ENCODE measurements at regions not wholly inside any gene's neighbourhood (a gene's known extent, or its start where the extent isn't known, plus 50 kb on each side); places are given as distances from the start of the nearest gene placed in this dataset.

DNA sequence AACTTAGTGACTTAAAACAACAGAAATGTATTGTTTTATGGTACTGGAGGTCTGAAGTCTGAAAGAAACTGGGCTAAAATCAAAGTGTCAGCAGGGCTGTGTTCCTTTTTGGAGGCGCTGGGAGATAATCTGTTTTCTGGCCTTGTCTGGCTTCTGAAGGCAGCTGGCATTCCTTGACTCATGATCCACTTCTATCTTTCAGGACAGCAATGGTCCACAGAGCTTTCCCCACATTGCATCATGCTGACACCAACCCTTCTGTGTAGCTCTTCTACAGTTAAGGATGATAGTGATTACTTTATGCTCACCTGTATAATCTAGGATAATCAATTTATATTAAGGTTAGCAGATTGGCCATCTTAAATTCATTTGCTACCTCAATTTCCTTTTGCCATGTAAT, 392.1 kb downstream of the TDRD15 start:
- TF ChIP-seq, protein P1, sequence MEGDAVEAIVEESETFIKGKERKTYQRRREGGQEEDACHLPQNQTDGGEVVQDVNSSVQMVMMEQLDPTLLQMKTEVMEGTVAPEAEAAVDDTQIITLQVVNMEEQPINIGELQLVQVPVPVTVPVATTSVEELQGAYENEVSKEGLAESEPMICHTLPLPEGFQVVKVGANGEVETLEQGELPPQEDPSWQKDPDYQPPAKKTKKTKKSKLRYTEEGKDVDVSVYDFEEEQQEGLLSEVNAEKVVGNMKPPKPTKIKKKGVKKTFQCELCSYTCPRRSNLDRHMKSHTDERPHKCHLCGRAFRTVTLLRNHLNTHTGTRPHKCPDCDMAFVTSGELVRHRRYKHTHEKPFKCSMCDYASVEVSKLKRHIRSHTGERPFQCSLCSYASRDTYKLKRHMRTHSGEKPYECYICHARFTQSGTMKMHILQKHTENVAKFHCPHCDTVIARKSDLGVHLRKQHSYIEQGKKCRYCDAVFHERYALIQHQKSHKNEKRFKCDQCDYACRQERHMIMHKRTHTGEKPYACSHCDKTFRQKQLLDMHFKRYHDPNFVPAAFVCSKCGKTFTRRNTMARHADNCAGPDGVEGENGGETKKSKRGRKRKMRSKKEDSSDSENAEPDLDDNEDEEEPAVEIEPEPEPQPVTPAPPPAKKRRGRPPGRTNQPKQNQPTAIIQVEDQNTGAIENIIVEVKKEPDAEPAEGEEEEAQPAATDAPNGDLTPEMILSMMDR (IDR thresholded peaks at IDR 0.05) = no peak
- no peak for TF ChIP-seq TCF7L2 (IDR thresholded peaks at IDR 0.05; ENCODE audit: low read depth, low read length)
- TF ChIP-seq, protein P2, sequence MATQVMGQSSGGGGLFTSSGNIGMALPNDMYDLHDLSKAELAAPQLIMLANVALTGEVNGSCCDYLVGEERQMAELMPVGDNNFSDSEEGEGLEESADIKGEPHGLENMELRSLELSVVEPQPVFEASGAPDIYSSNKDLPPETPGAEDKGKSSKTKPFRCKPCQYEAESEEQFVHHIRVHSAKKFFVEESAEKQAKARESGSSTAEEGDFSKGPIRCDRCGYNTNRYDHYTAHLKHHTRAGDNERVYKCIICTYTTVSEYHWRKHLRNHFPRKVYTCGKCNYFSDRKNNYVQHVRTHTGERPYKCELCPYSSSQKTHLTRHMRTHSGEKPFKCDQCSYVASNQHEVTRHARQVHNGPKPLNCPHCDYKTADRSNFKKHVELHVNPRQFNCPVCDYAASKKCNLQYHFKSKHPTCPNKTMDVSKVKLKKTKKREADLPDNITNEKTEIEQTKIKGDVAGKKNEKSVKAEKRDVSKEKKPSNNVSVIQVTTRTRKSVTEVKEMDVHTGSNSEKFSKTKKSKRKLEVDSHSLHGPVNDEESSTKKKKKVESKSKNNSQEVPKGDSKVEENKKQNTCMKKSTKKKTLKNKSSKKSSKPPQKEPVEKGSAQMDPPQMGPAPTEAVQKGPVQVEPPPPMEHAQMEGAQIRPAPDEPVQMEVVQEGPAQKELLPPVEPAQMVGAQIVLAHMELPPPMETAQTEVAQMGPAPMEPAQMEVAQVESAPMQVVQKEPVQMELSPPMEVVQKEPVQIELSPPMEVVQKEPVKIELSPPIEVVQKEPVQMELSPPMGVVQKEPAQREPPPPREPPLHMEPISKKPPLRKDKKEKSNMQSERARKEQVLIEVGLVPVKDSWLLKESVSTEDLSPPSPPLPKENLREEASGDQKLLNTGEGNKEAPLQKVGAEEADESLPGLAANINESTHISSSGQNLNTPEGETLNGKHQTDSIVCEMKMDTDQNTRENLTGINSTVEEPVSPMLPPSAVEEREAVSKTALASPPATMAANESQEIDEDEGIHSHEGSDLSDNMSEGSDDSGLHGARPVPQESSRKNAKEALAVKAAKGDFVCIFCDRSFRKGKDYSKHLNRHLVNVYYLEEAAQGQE (IDR thresholded peaks at IDR 0.05; ENCODE audit: insufficient read depth in 1 of 2, low read depth in 2 of 2, low read length in 1 of 2) = no peak
- TF ChIP-seq SIN3A (IDR thresholded peaks at IDR 0.05; ENCODE audit: borderline replicate concordance, insufficient read depth, low read depth, low read length) = no peak
- TF ChIP-seq POLR2AphosphoS5 (IDR thresholded peaks at IDR 0.05; ENCODE audit: low read depth, low read length) = no peak

Data from Panc1 (cell line).